A549 (cell line): ENCODE measurements at regions not wholly inside any gene's neighbourhood (a gene's known extent, or its start where the extent isn't known, plus 50 kb on each side); places are given as distances from the start of the nearest gene placed in this dataset.

Source experiments
- ATAC-seq, 2 experiments: fragments of 200-7000 bp in 1 of 2; fragments of >200 bp in 1 of 2; cut with Nextera tagmentation in 1 of 2; cut with Tn5 transposase in 1 of 2; 3 replicates each; pipeline versions ENCODE4 v1.8.0 to v1.9.1; 2018 to 2020; ENCODE audit warnings: mild to moderate bottlenecking in 1 of 2, moderate library complexity in 1 of 2
- CTCF ChIA-PET: fragments of 300-600 bp; sonication (Branson Sonifier 250); formaldehyde crosslinking; extraction: SDS; loops from one replicate; lab custom pipeline; 2021; ENCODE audit warnings: antibody characterized with exemption, inconsistent platforms; lab: Yijun Ruan, JAX
- POLR2A ChIA-PET: fragments of 350-600 bp; formaldehyde crosslinking; extraction: SDS; loops from one replicate; lab custom pipeline; 2021; ENCODE audit warnings: antibody characterized with exemption, inconsistent platforms; lab: Yijun Ruan, JAX
- DNase-seq, 2 experiments: peaks; one replicate each; pipeline versions ENCODE4 v3.0.0 to v3.0.0-alpha.2; 2011 to 2016; ENCODE audit warnings: low read depth in 1 of 2, low spot score in 1 of 2
- FAIRE-seq: peaks from 2 replicates; lab custom pipeline; 2011; peaks lifted over from hg19 to GRCh38; lab: Jason Lieb, UNC
- H3K27ac ChIP-seq, 2 experiments: fragments of >200 bp; sonication (Bioruptor Twin); formaldehyde crosslinking; 3 replicates each; pipeline ENCODE4 v1.5.1; 2016 to 2017
- H3K4me1 ChIP-seq: fragments of >200 bp; sonication (Bioruptor Twin); formaldehyde crosslinking; 3 replicates; pipeline ENCODE4 v1.6.1; 2016
- H3K4me2 ChIP-seq: fragments of >200 bp; sonication (Bioruptor Twin); formaldehyde crosslinking; 3 replicates; pipeline ENCODE4 v1.6.1; 2016
- H3K4me3 ChIP-seq: fragments of >200 bp; sonication (Bioruptor Twin); formaldehyde crosslinking; 3 replicates; pipeline ENCODE4 v1.5.1; 2016
- H3K9me3 ChIP-seq: fragments of >200 bp; sonication (Bioruptor Twin); formaldehyde crosslinking; 3 replicates; pipeline ENCODE4 v1.6.1; 2016
- BHLHE40 ChIP-seq: IDR thresholded peaks from 2 replicates; pipeline ENCODE4 v1.6.1; 2012; ENCODE audit warnings: low read depth, low read length, inconsistent platforms
- EHF ChIP-seq: fragments of 250-450 bp; sonication (Bioruptor Pico); IDR thresholded peaks from 2 replicates; pipeline ENCODE4 v1.5.0; 2020; ENCODE audit warnings: mild to moderate bottlenecking
- GATA3 ChIP-seq: IDR thresholded peaks from 2 replicates; pipeline ENCODE4 v1.6.1; 2012; ENCODE audit warnings: borderline replicate concordance
- HOXA7 ChIP-seq: fragments of 250-450 bp; sonication (Bioruptor Pico); IDR thresholded peaks from 2 replicates; pipeline ENCODE4 v1.5.0; 2020; ENCODE audit warnings: mild to moderate bottlenecking, moderate library complexity
- JUNB ChIP-seq: fragments of >200 bp; sonication (Bioruptor Twin); formaldehyde crosslinking; IDR thresholded peaks from 2 replicates; pipeline ENCODE4 v1.6.1; 2016
- KDM1A ChIP-seq: fragments of 200-600 bp; sonication (generic); IDR thresholded peaks from 2 replicates; pipeline ENCODE4 v1.6.1; 2016; ENCODE audit warnings: low read depth, mild to moderate bottlenecking
- MAFK ChIP-seq: fragments of 450-650 bp; IDR thresholded peaks from 2 replicates; pipeline ENCODE4 v1.6.1; 2014; ENCODE audit not compliant: partially characterized antibody
- MAZ ChIP-seq: fragments of 150-350 bp; IDR thresholded peaks from 2 replicates; pipeline ENCODE4 v1.6.1; 2014; ENCODE audit warnings: antibody characterized with exemption, low read depth, low read length, borderline replicate concordance
- MYC ChIP-seq: IDR thresholded peaks from 2 replicates; pipeline ENCODE4 v1.6.1; 2012; ENCODE audit warnings: mild to moderate bottlenecking, inconsistent platforms, low read length, improper control_type of control experiment, borderline replicate concordance
- RARB ChIP-seq: fragments of 250-450 bp; sonication (Bioruptor Pico); IDR thresholded peaks from 2 replicates; pipeline ENCODE4 v1.8.0; 2021; ENCODE audit warnings: mild to moderate bottlenecking, moderate library complexity
- RFX5 ChIP-seq: fragments of 450-650 bp; IDR thresholded peaks from 2 replicates; pipeline ENCODE4 v1.7.1; 2014; ENCODE audit warnings: antibody characterized with exemption, mild to moderate bottlenecking, moderate library complexity
- TFCP2L1 ChIP-seq: fragments of 250-450 bp; sonication (Bioruptor Pico); IDR thresholded peaks from 2 replicates; pipeline ENCODE4 v1.5.0; 2021; ENCODE audit warnings: mild to moderate bottlenecking
- ZC3H11A ChIP-seq: fragments of 450-650 bp; IDR thresholded peaks from 2 replicates; pipeline ENCODE4 v1.6.1; 2014; ENCODE audit warnings: antibody characterized with exemption, mild to moderate bottlenecking
- ZNF302 ChIP-seq: fragments of 250-450 bp; sonication (Bioruptor Pico); IDR thresholded peaks from 2 replicates; pipeline ENCODE4 v1.9.0; 2021; ENCODE audit warnings: inconsistent platforms, mild to moderate bottlenecking, moderate library complexity
- WGBS: methylation state at CpG from one replicate; pipeline ENCODE4 v1.1.6; 2017; ENCODE audit errors: missing lambda C conversion rate; 5-methylcytosine and 5-hydroxymethylcytosine counted together
- TF ChIP-seq, protein P1 (sequence below): fragments of 150-350 bp; IDR thresholded peaks from 2 replicates; pipeline ENCODE4 v1.6.1; 2014; ENCODE audit warnings: low read depth, mild to moderate bottlenecking, low read length
- TF ChIP-seq, protein P2 (sequence below): fragments of >200 bp; sonication (Bioruptor Twin); formaldehyde crosslinking; IDR thresholded peaks from 3 replicates; pipeline ENCODE4 v1.6.1; 2016
- TF ChIP-seq, protein P3 (sequence below): fragments of 250-450 bp; sonication (Bioruptor Pico); IDR thresholded peaks from 2 replicates; pipeline ENCODE4 v1.5.0; 2021; ENCODE audit warnings: mild to moderate bottlenecking, moderate library complexity, borderline replicate concordance
- TF ChIP-seq, protein P4 (sequence below): IDR thresholded peaks from 2 replicates; pipeline ENCODE4 v1.6.1; 2012; ENCODE audit warnings: low read depth, borderline replicate concordance

DNA sequence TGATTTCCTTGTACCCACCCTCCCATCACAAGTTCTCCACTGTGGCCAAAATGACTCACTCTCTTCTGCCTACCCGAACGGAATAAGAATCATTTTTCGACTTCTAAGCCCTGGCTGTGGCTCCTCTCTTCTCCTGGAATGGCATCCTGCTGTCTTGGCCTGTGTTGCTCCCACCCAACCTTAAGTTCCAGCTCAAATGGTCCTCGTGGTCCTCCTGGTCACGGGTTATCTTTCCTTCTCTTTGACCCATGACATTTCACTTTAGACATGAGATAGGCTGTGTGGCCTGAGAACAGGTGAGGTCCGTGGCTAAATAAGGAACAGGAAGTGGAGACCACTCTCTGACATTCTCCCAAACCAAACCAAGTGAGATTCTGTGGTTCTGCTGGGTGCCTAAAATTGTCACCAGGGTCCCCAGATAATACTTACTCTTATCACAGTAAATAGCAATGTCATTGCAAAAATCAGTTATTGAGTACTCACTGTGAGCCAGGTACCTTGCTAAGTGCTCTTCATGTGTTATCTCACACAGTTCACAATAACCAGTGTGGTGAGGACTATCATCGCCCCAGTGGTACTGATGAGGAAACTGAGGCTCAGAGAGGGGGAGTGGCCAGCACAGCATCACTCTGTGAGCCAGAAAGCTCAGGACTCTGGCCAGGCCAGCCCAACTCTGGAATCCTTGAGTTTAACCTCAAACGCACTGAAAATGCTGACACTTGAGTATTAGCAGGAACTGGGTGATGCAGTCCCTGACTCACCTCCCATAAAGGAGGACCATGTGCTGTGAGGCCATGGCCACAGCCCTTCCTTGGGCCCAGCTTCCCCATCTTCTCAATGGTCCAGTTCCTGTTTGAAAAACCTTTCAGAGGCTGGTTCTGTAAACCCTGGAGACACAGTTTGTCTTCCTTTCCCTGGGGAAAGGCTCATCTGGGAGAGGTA, 74.8 kb upstream of the SIRPA start:
- Histone ChIP-seq H3K27ac (no peak overlapping the region), H3K4me3 (no peak overlapping the region), H3K9me3 (peaks cover 23% of the 10 kb centered on the region), H3K4me1 (peaks cover 22% of the 10 kb centered on the region), H3K4me2 (no peak overlapping the region)
- DNase-seq (no peak), ATAC-seq (no peak), FAIRE-seq (peak; percentile 13)
- peak; percentile 83 for TF ChIP-seq MAFK
- no peak for TF ChIP-seq HOXA7 (CRISPR knock-in tag)
- ChIA-PET POLR2A (no interaction called here), CTCF (interaction anchor here (0.9 to 4.5 kb wide), 11 partner anchors 8 to 352 kb away, joined by 3 to 26 read pairs (median 4); no protein-coding TSS in a partner anchor)
- 76% methylated on average over 8 of the region's 8 CpGs for WGBS

DNA sequence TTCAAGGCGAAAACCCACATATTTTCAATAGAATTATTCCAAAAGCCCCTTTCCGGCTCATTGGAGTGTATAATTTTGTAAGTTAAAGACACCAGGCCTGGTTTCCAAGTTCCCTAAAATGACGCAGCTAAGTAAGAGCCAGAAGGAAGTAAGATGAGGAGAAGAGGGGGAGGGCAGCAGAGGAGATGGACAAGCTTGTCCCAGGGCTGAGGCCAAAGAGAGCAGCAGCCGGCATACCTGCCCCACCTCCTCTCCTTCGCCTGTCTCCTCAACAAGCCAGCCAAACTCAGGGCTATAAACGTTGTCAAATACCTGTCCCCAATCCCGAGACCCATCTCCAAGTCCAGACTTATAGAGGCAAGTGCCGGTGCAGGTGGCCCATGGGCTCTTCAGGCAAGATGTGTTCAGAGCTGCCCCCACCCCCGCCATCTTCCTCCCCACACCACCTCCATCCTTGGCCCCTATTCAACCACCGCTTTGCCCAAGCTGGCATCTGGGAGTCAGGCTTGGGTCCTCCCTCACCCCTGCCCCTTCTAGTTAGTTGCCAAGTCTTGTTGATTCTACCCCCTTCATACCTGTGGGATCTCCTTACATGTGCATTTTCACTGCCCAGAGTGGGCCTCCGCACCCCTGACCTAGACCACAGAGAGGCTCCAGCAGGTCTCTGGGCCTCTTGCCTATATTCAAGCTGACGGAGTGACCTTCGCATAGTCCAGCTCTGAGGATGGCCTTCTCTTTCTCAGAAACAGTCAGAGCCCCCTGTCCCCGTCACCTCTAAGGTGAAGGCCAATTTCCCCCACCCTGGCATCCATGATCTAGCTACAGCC, 75.7 kb upstream of the SIRPA start:
- Histone ChIP-seq H3K4me2 (no peak overlapping the region), H3K4me3 (no peak overlapping the region), H3K9me3 (peaks cover 23% of the 10 kb centered on the region), H3K27ac (no peak overlapping the region), H3K4me1 (peaks cover 22% of the 10 kb centered on the region)
- FAIRE-seq = no peak
- ATAC-seq = no peak
- TF ChIP-seq GATA3 = no peak
- TF ChIP-seq EHF (CRISPR knock-in tag) = no peak
- TF ChIP-seq, protein P1, sequence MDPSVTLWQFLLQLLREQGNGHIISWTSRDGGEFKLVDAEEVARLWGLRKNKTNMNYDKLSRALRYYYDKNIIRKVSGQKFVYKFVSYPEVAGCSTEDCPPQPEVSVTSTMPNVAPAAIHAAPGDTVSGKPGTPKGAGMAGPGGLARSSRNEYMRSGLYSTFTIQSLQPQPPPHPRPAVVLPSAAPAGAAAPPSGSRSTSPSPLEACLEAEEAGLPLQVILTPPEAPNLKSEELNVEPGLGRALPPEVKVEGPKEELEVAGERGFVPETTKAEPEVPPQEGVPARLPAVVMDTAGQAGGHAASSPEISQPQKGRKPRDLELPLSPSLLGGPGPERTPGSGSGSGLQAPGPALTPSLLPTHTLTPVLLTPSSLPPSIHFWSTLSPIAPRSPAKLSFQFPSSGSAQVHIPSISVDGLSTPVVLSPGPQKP = no peak
- no peak for TF ChIP-seq ZC3H11A
- TF ChIP-seq, protein P2, sequence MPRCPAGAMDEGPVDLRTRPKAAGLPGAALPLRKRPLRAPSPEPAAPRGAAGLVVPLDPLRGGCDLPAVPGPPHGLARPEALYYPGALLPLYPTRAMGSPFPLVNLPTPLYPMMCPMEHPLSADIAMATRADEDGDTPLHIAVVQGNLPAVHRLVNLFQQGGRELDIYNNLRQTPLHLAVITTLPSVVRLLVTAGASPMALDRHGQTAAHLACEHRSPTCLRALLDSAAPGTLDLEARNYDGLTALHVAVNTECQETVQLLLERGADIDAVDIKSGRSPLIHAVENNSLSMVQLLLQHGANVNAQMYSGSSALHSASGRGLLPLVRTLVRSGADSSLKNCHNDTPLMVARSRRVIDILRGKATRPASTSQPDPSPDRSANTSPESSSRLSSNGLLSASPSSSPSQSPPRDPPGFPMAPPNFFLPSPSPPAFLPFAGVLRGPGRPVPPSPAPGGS = no peak
- no peak for TF ChIP-seq MAZ
- no peak for TF ChIP-seq KDM1A
- 85% methylated on average over 12 of the region's 14 CpGs for WGBS
- POLR2A ChIA-PET = no interaction called here
- CTCF ChIA-PET = interaction anchor here (0.9 to 4.5 kb wide), 4 partner anchors 9 to 55 kb away, joined by 3 to 26 read pairs (median 8); no protein-coding TSS in a partner anchor
- no peak for DNase-seq

DNA sequence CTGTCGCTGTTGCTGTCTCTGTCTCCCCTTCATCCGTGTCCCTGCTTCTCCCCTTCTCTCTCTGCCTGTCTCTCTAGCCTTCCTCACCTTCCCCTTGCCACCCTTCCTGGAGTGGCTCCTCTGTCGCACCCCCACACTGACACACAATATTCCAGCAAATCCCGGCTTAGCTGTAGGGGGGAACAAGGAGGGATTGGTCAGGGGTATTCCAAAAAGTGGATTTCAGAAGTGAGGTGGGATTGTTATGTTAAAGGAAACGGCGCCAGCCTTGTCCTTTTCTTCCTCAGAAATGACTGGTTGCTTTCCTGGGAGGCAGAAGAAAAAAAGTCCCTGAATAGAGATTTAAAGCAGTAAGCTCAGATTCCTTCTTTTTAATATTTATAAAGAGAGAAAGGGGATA, 76.3 kb upstream of the SIRPA start:
- ATAC-seq = no peak
- Histone ChIP-seq H3K4me1 (peaks cover 27% of the 10 kb centered on the region), H3K27ac (peak overlapping the region in 1 of 2 experiments; percentile 20; a peak in 3 of 6 replicates), H3K4me3 (no peak overlapping the region), H3K4me2 (no peak overlapping the region), H3K9me3 (peaks cover 23% of the 10 kb centered on the region)
- no peak for TF ChIP-seq MYC
- DNase-seq = no peak
- ChIA-PET POLR2A (no interaction called here), CTCF (interaction anchor here (1.7 to 4.5 kb wide), 2 partner anchors 9 to 16 kb away, joined by 9 to 26 read pairs; no protein-coding TSS in a partner anchor)
- WGBS = 86% methylated on average over 6 of the region's 6 CpGs
- FAIRE-seq = no peak

DNA sequence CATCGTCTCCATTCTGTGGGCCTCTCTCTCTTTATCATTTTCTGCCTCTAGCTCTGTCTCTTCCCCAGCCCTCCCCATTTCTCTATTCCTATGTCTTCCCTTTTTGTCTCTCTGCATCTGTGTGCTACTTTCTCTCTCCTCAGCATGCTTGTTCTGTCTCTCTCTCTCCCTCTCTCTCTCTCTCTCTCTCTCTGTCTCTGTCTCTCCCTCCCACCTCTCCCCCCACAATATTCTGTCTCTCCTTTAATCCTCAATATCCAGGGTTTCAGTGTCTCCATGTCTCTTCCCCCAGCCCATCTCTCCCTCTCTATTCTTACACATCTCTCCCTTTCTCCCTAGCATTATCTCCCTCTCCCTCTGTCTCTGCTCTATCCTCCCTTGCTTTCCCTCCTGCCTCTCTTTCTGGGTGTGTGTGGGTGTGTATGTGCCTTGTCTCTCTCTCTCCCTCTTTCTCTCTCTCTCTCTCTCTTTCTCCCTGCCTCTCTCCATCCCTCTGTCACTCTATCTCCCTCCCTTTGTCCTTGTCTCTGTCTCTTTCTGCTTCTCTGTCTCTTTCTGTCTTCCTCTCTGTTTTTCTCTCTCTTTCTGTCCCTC, 76.9 kb upstream of the SIRPA start:
- ATAC-seq = no peak
- ChIA-PET CTCF (interaction anchor here (1.7 to 3.0 kb wide), 3 partner anchors 8 to 16 kb away, joined by 3 to 10 read pairs (median 9); no protein-coding TSS in a partner anchor), POLR2A (no interaction called here)
- no peak for DNase-seq
- WGBS = 74% methylated on average over 1 of the region's 1 CpG
- FAIRE-seq = no peak
- peaks cover 20% of the 10 kb centered on the region for H3K9me3 ChIP-seq
- H3K4me1 ChIP-seq = peaks cover 33% of the 10 kb centered on the region
- no peak overlapping the region for H3K4me3 ChIP-seq
- TF ChIP-seq JUNB (no peak), MYC (no peak), RFX5 (no peak), ZNF302 (CRISPR knock-in tag) (no peak), TFCP2L1 (CRISPR knock-in tag) (no peak), BHLHE40 (no peak), HOXA7 (CRISPR knock-in tag) (no peak), RARB (CRISPR knock-in tag) (no peak)
- TF ChIP-seq, protein P3, sequence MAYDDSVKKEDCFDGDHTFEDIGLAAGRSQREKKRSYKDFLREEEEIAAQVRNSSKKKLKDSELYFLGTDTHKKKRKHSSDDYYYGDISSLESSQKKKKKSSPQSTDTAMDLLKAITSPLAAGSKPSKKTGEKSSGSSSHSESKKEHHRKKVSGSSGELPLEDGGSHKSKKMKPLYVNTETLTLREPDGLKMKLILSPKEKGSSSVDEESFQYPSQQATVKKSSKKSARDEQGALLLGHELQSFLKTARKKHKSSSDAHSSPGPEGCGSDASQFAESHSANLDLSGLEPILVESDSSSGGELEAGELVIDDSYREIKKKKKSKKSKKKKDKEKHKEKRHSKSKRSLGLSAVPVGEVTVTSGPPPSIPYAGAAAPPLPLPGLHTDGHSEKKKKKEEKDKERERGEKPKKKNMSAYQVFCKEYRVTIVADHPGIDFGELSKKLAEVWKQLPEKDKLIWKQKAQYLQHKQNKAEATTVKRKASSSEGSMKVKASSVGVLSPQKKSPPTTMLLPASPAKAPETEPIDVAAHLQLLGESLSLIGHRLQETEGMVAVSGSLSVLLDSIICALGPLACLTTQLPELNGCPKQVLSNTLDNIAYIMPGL (CRISPR knock-in tag) = no peak
- TF ChIP-seq, protein P4, sequence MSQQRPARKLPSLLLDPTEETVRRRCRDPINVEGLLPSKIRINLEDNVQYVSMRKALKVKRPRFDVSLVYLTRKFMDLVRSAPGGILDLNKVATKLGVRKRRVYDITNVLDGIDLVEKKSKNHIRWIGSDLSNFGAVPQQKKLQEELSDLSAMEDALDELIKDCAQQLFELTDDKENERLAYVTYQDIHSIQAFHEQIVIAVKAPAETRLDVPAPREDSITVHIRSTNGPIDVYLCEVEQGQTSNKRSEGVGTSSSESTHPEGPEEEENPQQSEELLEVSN = no peak
- TF ChIP-seq, all 56 proteins: peak for 0
- peak overlapping the region in 1 of 2 experiments; percentile 71; a peak in 3 of 6 replicates for H3K27ac ChIP-seq
- no peak overlapping the region for H3K4me2 ChIP-seq
